Kidney (tissue), 13 donors: ENCODE measurements at regions not wholly inside any gene's neighbourhood (a gene's known extent, or its start where the extent isn't known, plus 50 kb on each side); places are given as distances from the start of the nearest gene placed in this dataset.

Experiments
- DNase-seq, 5 donors: peaks; one replicate each; pipeline ENCODE4 v3.0.0-alpha.2; 2013 to 2020
- FAIRE-seq: peaks from 2 replicates; lab custom pipeline; 2012; peaks lifted over from hg19 to GRCh38; lab: Jason Lieb, UNC
- H3K27ac ChIP-seq, 2 donors: one replicate each; pipeline ENCODE4 v1.7.0; 2013; ENCODE audit warnings: low read depth in 2 of 2, low read length in 2 of 2, inconsistent platforms in 1 of 2
- H3K27me3 ChIP-seq: one replicate; pipeline ENCODE4 v1.7.1; 2013; ENCODE audit warnings: low read length, inconsistent platforms; ENCODE audit not compliant: control insufficient read depth, insufficient read depth
- H3K36me3 ChIP-seq, 3 donors: one replicate each; pipeline versions ENCODE4 v1.7.0 to v1.7.1; 2013; ENCODE audit warnings: low read length in 3 of 3, control low read depth in 1 of 3, inconsistent platforms in 1 of 3; ENCODE audit not compliant: insufficient read depth in 3 of 3, control insufficient read depth in 2 of 3
- H3K4me1 ChIP-seq, 3 donors: one replicate each; pipeline versions ENCODE4 v1.7.0 to v1.7.1; 2013; ENCODE audit warnings: low read length in 3 of 3, inconsistent platforms in 1 of 3, low read depth in 1 of 3; ENCODE audit not compliant: control insufficient read depth in 2 of 3, insufficient read depth in 2 of 3
- H3K4me3 ChIP-seq, 3 donors: one replicate each; pipeline versions ENCODE4 v1.7.0 to v1.8.1; 2013; ENCODE audit warnings: low read length in 3 of 3, control low read depth in 1 of 3, inconsistent platforms in 1 of 3
- H3K9ac ChIP-seq, 3 donors: one replicate each; pipeline versions ENCODE4 v1.7.0 to v1.7.1; 2013; ENCODE audit warnings: low read length in 3 of 3, control low read depth in 1 of 3, inconsistent platforms in 1 of 3
- H3K9me3 ChIP-seq, 3 donors: one replicate each; pipeline versions ENCODE4 v1.7.0 to v1.7.1; 2013; ENCODE audit warnings: low read length in 3 of 3, control low read depth in 1 of 3, inconsistent platforms in 1 of 3; ENCODE audit not compliant: control insufficient read depth in 2 of 3, insufficient read depth in 1 of 3
- intact Hi-C: fragments of 100-400 bp; cut with DNase I; formaldehyde crosslinking; loops from one replicate; pipeline ENCODE4 v1.11.1; 2022
- TF ChIP-seq, protein P1 (sequence below): IDR thresholded peaks from 3 replicates; pipeline ENCODE4 v1.5.1; 2012; ENCODE audit warnings: mild to moderate bottlenecking, moderate library complexity, borderline replicate concordance; ENCODE audit not compliant: insufficient read depth; ENCODE audit errors: extremely low read depth
- donor health status: control.
- donor health status: control.
- donor health status: control.
- donor health status: control.
- donor health status: control.
- donor health status: DM: yes; HTN: yes; CAD: no.
- donor health status: Normal renal cell carcinoma (clear cell type).

DNA sequence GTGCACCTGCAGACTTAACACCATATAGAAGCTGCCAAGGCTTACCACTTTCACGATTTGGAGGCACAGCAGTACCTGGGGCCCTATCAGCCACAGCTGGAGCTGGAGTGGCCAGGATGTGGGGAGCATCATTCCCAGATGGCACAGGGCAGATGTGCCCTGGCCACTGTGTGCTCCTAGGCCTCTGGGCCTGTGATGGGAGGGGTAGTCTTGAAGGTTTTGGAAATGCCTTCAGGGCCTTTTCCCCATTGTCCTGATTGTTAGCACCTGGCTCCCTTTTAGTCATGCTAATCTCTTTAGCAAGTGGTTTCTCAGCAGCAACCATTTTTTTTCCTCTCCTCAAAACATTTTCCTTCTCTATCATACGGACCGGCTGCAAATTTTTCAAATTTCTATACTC, 490.2 kb downstream of the RAB28 start:
- Histone ChIP-seq H3K9ac (no peak overlapping the region), H3K9me3 (peaks cover 0 to 8% (median 0%) of the 10 kb centered on the region in 3 donors), H3K4me1 (no peaks in the 10 kb centered on the region), H3K36me3 (no peaks in the 10 kb centered on the region), H3K27ac (no peak overlapping the region), H3K4me3 (no peak overlapping the region), H3K27me3 (no peaks in the 10 kb centered on the region)
- DNase-seq (no peak), FAIRE-seq (no peak)
- intact Hi-C loops = no loop called here
- TF ChIP-seq, protein P1, sequence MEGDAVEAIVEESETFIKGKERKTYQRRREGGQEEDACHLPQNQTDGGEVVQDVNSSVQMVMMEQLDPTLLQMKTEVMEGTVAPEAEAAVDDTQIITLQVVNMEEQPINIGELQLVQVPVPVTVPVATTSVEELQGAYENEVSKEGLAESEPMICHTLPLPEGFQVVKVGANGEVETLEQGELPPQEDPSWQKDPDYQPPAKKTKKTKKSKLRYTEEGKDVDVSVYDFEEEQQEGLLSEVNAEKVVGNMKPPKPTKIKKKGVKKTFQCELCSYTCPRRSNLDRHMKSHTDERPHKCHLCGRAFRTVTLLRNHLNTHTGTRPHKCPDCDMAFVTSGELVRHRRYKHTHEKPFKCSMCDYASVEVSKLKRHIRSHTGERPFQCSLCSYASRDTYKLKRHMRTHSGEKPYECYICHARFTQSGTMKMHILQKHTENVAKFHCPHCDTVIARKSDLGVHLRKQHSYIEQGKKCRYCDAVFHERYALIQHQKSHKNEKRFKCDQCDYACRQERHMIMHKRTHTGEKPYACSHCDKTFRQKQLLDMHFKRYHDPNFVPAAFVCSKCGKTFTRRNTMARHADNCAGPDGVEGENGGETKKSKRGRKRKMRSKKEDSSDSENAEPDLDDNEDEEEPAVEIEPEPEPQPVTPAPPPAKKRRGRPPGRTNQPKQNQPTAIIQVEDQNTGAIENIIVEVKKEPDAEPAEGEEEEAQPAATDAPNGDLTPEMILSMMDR = no peak

DNA sequence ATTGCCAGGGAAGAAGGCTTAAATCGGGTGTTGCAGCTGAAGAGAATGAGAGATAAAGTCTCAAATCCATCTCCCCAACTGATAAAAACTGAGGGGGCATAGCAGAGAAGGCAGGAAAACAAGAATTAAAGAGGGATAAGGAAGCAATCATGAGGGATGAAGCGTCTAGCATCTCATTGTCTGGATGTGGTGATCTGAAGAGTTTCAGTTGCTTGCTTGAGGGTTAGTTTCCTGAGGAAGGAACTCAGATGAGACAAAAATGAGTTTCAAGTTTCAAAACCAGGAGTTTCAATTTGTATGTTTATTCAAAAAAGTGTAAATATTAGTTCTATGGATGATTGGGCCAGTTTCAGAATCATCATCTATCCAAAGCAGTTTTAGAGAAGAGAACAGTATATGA, 496.9 kb downstream of the RAB28 start:
- H3K9ac ChIP-seq = no peak overlapping the region
- FAIRE-seq (no peak), DNase-seq (no peak)
- intact Hi-C loops = no loop called here
- H3K4me3 ChIP-seq = no peak overlapping the region
- no peaks in the 10 kb centered on the region for H3K4me1 ChIP-seq
- H3K27me3 ChIP-seq = no peaks in the 10 kb centered on the region
- H3K27ac ChIP-seq = no peak overlapping the region
- H3K36me3 ChIP-seq = no peaks in the 10 kb centered on the region
- H3K9me3 ChIP-seq = no peaks in the 10 kb centered on the region
- TF ChIP-seq, protein P1 = no peak

DNA sequence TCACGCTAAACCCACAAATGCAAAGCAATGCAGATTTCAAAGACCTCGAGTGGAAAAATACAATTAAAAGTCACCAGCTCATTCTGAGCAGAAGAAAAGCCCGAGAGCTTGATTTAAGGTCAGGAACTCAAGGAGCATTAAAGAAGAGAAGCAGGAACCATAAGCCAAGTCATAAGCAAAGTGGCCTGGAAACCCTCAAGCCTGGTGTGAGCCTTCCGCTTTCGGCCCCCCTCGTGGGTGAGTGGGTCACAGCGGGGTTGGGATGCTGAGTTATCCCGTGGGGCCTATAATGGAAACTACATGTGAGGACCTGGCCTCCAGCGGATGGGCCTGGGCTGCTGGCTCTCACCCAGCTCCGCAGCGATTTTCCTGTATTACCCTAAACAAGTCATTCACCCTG, 504.3 kb downstream of the RAB28 start:
- intact Hi-C loops = no loop called here
- no peak for FAIRE-seq
- TF ChIP-seq, protein P1 = no peak

DNA sequence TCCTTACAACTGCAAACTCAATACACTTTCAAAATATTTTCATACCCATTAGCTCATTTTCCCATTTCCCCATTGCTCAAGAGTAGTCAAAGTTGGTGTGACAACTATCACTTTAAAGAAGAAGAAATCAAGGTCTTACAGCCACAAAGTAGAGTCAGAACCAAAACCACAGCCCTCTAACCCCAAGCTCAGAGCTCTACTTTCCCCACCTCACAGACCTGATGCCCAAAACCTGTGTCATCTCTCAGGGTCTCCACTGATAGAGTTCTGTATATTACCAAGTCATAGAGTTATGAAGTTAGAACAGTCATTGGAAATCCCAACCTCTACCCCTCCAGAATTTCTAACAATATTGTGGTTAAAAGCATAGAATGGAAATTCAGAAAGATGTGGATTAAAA, 505.8 kb downstream of the RAB28 start:
- DNase-seq = no peak
- H3K4me1 ChIP-seq = no peaks in the 10 kb centered on the region
- no peaks in the 10 kb centered on the region for H3K9me3 ChIP-seq
- H3K27ac ChIP-seq = no peak overlapping the region
- no peak for FAIRE-seq
- no peak overlapping the region for H3K4me3 ChIP-seq
- no peaks in the 10 kb centered on the region for H3K36me3 ChIP-seq
- TF ChIP-seq, protein P1 = no peak
- intact Hi-C loops = no loop called here
- H3K27me3 ChIP-seq = no peaks in the 10 kb centered on the region
- no peak overlapping the region for H3K9ac ChIP-seq

More for the DNA sequence above, 504.3 kb downstream of the RAB28 start:
- H3K9ac ChIP-seq = no peak overlapping the region
- DNase-seq = peak in 1 of 5 donors; percentile 6
- H3K36me3 ChIP-seq = no peaks in the 10 kb centered on the region
- H3K4me1 ChIP-seq = no peaks in the 10 kb centered on the region
- no peak overlapping the region for H3K27ac ChIP-seq
- H3K9me3 ChIP-seq = no peaks in the 10 kb centered on the region
- H3K27me3 ChIP-seq = no peaks in the 10 kb centered on the region
- no peak overlapping the region for H3K4me3 ChIP-seq
